Activated T-helper 17 cell treated with anti-CD3 and anti-CD28 coated beads, Interleukin-2, amount 50 U/mL, for 72 hours (primary cell): ENCODE measurements at regions not wholly inside any gene's neighbourhood (a gene's known extent, or its start where the extent isn't known, plus 50 kb on each side); places are given as distances from the start of the nearest gene placed in this dataset.
"Not testable (repeated sequence)": the region's sequence is repeated elsewhere in the genome, so short reads cannot be mapped to it uniquely, and the experiment has no call there.

ENCODE experiments used
- ATAC-seq: fragments of 150-1000 bp; cut with Tn5 transposase; replicated peaks from 2 replicates; pipeline ENCODE4 v1.10.0; 2021; ENCODE audit warnings: mild to moderate bottlenecking, moderate library complexity
- H3K27ac Mint-ChIP-seq: one replicate; pipeline ENCODE4 v1.8.0; 2022; ENCODE audit warnings: mixed read lengths
- H3K27me3 Mint-ChIP-seq: one replicate; pipeline ENCODE4 v1.8.0; 2022; ENCODE audit warnings: mixed read lengths
- H3K36me3 Mint-ChIP-seq: one replicate; pipeline ENCODE4 v1.8.0; 2022; ENCODE audit warnings: low read depth, mild to moderate bottlenecking, mixed read lengths
- H3K4me1 Mint-ChIP-seq: one replicate; pipeline ENCODE4 v1.8.0; 2022; ENCODE audit warnings: mixed read lengths
- H3K4me3 Mint-ChIP-seq: one replicate; pipeline ENCODE4 v1.8.0; 2022; ENCODE audit warnings: mild to moderate bottlenecking, mixed read lengths
- H3K9me3 Mint-ChIP-seq: one replicate; pipeline ENCODE4 v1.8.0; 2022; ENCODE audit warnings: mixed read lengths

DNA sequence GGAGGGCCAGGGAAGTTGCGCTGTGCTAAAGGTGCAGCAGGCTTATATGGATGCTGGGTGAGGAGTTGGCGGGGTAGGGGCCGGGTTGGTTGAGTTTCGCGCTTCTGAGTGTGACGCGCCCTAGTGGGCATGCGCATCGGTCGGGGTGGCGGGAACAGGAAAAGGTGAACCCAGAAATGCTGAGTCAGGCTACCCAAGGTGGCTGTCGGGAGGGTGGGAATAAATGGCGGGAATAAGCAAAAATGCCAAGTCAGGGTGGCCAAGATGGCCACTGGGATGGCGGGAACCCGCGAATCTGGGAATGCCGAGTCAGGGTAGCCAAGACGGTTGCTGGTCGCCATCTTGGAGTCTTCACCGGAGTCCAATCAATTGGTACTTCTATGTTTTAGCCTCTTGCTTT is 580.0 kb downstream of the SUCLG1 start:
- peaks cover 4% of the 10 kb centered on the region for H3K4me1 Mint-ChIP-seq
- no peak for ATAC-seq

GRCh38 chr2:83877261-83877660 is 581.8 kb downstream of the SUCLG1 start:
- not testable (repeated sequence) for H3K36me3 Mint-ChIP-seq, H3K4me1 Mint-ChIP-seq, ATAC-seq, H3K27ac Mint-ChIP-seq, H3K4me3 Mint-ChIP-seq, H3K27me3 Mint-ChIP-seq
- H3K9me3 Mint-ChIP-seq: peaks cover 23% of the 10 kb centered on the region

More for the DNA sequence above, 580.0 kb downstream of the SUCLG1 start:
- no peak overlapping the region for H3K27ac Mint-ChIP-seq
- peaks cover 23% of the 10 kb centered on the region for H3K9me3 Mint-ChIP-seq
- H3K27me3 Mint-ChIP-seq: peaks cover 3% of the 10 kb centered on the region
- H3K4me3 Mint-ChIP-seq: no peak overlapping the region
- H3K36me3 Mint-ChIP-seq: no peaks in the 10 kb centered on the region

GRCh38 chr2:83874712-83875430 is 584.2 kb downstream of the SUCLG1 start:
- no peak for ATAC-seq
- Mint-ChIP-seq H3K4me1 (peaks cover 4% of the 10 kb centered on the region), H3K27me3 (peaks cover 3% of the 10 kb centered on the region), H3K36me3 (no peaks in the 10 kb centered on the region), H3K9me3 (peaks cover 23% of the 10 kb centered on the region), H3K4me3 (no peak overlapping the region), H3K27ac (no peak overlapping the region)

DNA sequence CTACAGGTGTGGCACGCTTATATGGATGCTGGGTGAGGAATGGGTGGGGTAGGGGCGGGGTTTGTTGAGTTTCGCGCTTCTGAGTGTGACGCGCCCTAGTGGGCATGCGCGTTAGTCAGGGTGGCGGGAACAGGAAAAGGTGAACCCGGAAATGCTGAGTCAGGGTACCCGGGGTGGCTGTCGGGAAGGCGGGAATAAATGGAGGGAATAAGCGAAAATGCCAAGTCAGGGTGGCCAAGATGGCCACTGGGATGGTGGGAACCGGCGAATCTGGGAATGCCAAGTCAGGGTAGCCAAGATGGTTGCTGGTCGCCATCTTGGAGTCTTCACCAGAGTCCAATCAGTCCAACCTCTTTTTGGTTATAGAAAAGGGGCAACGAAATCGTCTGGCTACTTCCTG is 585.0 kb downstream of the SUCLG1 start:
- H3K4me3 Mint-ChIP-seq: no peak overlapping the region
- H3K36me3 Mint-ChIP-seq: no peaks in the 10 kb centered on the region
- no peak for ATAC-seq
- H3K27me3 Mint-ChIP-seq: peaks cover 3% of the 10 kb centered on the region
- H3K4me1 Mint-ChIP-seq: peaks cover 4% of the 10 kb centered on the region
- H3K9me3 Mint-ChIP-seq: peaks cover 23% of the 10 kb centered on the region
- H3K27ac Mint-ChIP-seq: no peak overlapping the region

DNA sequence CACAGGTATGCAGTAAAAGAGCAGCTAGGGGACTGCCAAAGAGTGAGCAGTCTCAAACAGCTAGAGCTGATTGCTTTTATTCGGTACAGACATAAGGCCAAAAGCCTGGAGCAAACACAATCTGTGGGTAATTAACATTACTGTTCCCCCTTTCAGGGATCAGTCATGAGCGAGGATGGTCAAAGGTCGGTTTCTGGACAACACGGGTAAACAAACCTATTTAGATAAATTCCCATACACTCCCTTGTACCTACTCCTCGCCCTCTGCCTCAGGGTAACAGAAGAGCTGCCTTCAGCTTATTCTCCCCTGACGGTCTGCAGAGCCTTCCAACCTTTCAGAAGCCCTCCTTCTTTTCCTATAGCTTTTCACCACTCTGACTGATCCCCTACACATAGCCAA is 586.0 kb downstream of the SUCLG1 start:
- H3K4me3 Mint-ChIP-seq: no peak overlapping the region
- no peak overlapping the region for H3K27ac Mint-ChIP-seq
- peaks cover 19% of the 10 kb centered on the region for H3K9me3 Mint-ChIP-seq
- peaks cover 4% of the 10 kb centered on the region for H3K4me1 Mint-ChIP-seq
- H3K27me3 Mint-ChIP-seq: peaks cover 3% of the 10 kb centered on the region
- no peak for ATAC-seq
- H3K36me3 Mint-ChIP-seq: no peaks in the 10 kb centered on the region

DNA sequence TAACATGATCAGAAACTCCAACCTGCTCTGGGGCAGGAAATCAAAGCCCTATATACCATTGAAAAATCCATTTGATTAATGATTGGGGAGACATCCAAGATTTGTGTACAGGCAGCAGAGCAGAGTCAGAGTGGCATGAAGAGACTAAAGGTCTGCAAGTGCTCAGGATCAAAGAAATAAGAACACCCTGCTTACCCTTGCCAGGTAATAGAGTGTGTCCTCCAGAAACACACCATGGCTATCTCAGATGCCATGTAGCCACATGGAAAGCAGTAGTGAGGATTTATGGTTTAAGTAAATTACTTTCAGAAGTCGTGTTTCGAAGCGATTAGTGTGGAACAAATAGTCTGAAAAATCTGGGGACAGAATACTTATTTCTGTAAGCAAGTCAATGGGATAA is 592.9 kb downstream of the SUCLG1 start:
- no peak for ATAC-seq
- H3K27ac Mint-ChIP-seq: no peak overlapping the region
- H3K27me3 Mint-ChIP-seq: no peaks in the 10 kb centered on the region
- no peaks in the 10 kb centered on the region for H3K36me3 Mint-ChIP-seq
- H3K9me3 Mint-ChIP-seq: no peaks in the 10 kb centered on the region
- no peak overlapping the region for H3K4me3 Mint-ChIP-seq
- H3K4me1 Mint-ChIP-seq: no peaks in the 10 kb centered on the region

DNA sequence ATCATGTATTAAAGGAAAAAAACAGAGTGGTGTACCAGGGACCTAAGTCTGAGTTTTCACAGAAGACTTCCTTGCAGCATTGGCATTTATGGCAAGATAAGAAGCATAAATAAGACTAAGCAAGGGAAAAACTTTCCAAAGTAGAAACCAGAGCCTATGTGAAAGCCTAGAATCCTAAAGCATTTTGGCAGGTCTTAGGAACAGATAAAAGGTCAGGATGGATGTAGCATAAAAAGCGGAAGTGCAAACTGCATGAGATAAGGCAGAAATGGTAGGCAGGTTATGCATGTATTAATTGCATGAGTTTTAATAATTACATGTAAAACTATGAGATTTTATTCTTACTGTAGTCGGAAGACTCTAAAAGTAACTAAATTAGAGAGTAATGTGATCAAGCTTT is 596.5 kb downstream of the SUCLG1 start:
- no peaks in the 10 kb centered on the region for H3K27me3 Mint-ChIP-seq
- no peak overlapping the region for H3K4me3 Mint-ChIP-seq
- no peaks in the 10 kb centered on the region for H3K4me1 Mint-ChIP-seq
- no peaks in the 10 kb centered on the region for H3K36me3 Mint-ChIP-seq
- H3K9me3 Mint-ChIP-seq: no peaks in the 10 kb centered on the region
- H3K27ac Mint-ChIP-seq: no peak overlapping the region
- ATAC-seq: no peak

DNA sequence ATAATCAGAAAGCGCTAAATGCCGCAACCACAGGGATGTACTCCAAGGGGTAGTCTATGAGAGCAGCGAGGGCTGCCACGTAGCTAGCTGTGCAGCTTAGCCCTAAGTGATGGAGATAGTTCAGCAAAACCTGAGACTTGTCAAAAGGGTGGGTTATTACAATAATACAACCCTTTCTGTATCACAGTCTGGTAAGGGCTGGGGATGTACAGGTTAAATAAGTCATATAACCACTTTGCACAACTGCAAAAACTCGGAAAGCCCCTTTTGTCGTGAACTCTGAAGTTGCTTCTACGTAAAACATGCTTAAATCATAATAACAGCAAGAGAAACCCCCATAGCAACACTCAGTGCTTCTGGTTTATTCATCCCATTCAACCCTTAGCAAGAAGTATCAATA is 598.8 kb downstream of the SUCLG1 start:
- H3K36me3 Mint-ChIP-seq: no peaks in the 10 kb centered on the region
- H3K9me3 Mint-ChIP-seq: no peaks in the 10 kb centered on the region
- no peaks in the 10 kb centered on the region for H3K27me3 Mint-ChIP-seq
- H3K4me1 Mint-ChIP-seq: no peaks in the 10 kb centered on the region
- no peak overlapping the region for H3K27ac Mint-ChIP-seq
- ATAC-seq: no peak
- H3K4me3 Mint-ChIP-seq: no peak overlapping the region

GRCh38 chr2:83859553-83859952 is 599.5 kb downstream of the SUCLG1 start:
- Mint-ChIP-seq H3K27me3 (no peaks in the 10 kb centered on the region), H3K27ac (no peak overlapping the region), H3K36me3 (no peaks in the 10 kb centered on the region), H3K4me1 (no peaks in the 10 kb centered on the region), H3K4me3 (no peak overlapping the region), H3K9me3 (no peaks in the 10 kb centered on the region)
- no peak for ATAC-seq

GRCh38 chr2:83851066-83851465 is 608.0 kb downstream of the SUCLG1 start:
- ATAC-seq: no peak
- Mint-ChIP-seq H3K27ac (no peak overlapping the region), H3K4me1 (no peaks in the 10 kb centered on the region), H3K27me3 (no peaks in the 10 kb centered on the region), H3K9me3 (no peaks in the 10 kb centered on the region), H3K4me3 (no peak overlapping the region), H3K36me3 (no peaks in the 10 kb centered on the region)

GRCh38 chr2:83850071-83850725 is 608.9 kb downstream of the SUCLG1 start:
- Mint-ChIP-seq H3K27me3 (no peaks in the 10 kb centered on the region), H3K27ac (no peak overlapping the region)

GRCh38 chr2:83844490-83844889 is 614.6 kb downstream of the SUCLG1 start:
- ATAC-seq: no peak
- Mint-ChIP-seq H3K4me3 (no peak overlapping the region), H3K27ac (no peak overlapping the region), H3K36me3 (no peaks in the 10 kb centered on the region), H3K27me3 (no peaks in the 10 kb centered on the region), H3K9me3 (no peaks in the 10 kb centered on the region), H3K4me1 (no peaks in the 10 kb centered on the region)

More at GRCh38 chr2:83850071-83850725, 608.9 kb downstream of the SUCLG1 start:
- no peak for ATAC-seq
- Mint-ChIP-seq H3K4me3 (no peak overlapping the region), H3K4me1 (no peaks in the 10 kb centered on the region), H3K36me3 (no peaks in the 10 kb centered on the region), H3K9me3 (no peaks in the 10 kb centered on the region)

DNA sequence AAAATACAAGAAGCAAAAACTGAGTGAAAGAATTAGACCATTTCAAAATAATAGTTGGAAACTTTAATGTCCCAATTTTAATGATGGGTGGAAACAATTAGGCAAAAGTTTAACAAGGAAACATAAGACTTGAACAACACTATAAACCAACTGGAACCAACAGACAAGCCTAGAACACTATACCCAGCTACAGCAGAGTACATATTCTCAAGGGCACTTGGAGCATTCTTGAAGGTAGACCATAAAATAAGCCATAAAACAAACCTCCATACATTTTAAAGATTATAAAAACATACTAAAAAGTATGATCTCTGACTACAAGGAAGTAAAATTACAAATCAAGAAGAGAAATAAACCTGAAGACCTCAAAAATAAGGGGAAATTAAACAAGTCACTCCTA is 616.7 kb downstream of the SUCLG1 start:
- no peak for ATAC-seq
- Mint-ChIP-seq H3K4me3 (no peak overlapping the region), H3K9me3 (no peaks in the 10 kb centered on the region), H3K36me3 (no peaks in the 10 kb centered on the region), H3K4me1 (no peaks in the 10 kb centered on the region), H3K27me3 (no peaks in the 10 kb centered on the region), H3K27ac (no peak overlapping the region)

DNA sequence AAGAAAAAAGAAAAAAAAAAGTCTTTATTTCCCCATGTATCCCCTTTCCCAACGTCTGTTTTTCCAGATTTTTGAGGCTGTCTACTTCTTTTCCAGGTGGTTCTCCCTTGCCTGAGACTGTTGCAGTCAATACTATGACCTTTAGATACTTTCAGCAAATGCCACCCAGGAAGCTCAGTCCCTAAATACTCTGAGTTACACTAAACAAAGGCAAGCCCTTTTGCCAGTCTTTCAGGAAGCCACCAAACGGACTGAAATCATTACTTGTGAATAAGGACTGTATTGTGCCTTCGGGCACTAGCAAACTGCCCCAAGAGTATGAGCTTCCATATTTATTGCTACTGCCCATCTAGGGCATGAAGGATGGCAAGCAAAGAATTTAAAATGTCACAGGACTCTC is 621.3 kb downstream of the SUCLG1 start:
- Mint-ChIP-seq H3K9me3 (peaks cover 3% of the 10 kb centered on the region), H3K4me1 (no peaks in the 10 kb centered on the region), H3K36me3 (no peaks in the 10 kb centered on the region), H3K4me3 (no peak overlapping the region), H3K27ac (no peak overlapping the region), H3K27me3 (peaks cover 3% of the 10 kb centered on the region)
- no peak for ATAC-seq

- H3K9me3 Mint-ChIP-seq: peaks cover 5% of the 10 kb centered on the region
- no peak overlapping the region for H3K27ac Mint-ChIP-seq
- H3K4me1 Mint-ChIP-seq: no peaks in the 10 kb centered on the region
- no peaks in the 10 kb centered on the region for H3K36me3 Mint-ChIP-seq
- H3K27me3 Mint-ChIP-seq: peaks cover 4% of the 10 kb centered on the region
- no peak overlapping the region for H3K4me3 Mint-ChIP-seq
- no peak for ATAC-seq
Observed at GRCh38 chr2:83827618-83828017, 631.5 kb downstream of the SUCLG1 start.
